Ecto neural progenitor cell (in vitro differentiated cells): ENCODE measurements at regions not wholly inside any gene's neighbourhood (a gene's known extent, or its start where the extent isn't known, plus 50 kb on each side); places are given as distances from the start of the nearest gene placed in this dataset.
A peak's percentile ranks its signal among the peaks of the same experiment; 100 is the strongest.
"Not testable (repeated sequence)": the region's sequence is repeated elsewhere in the genome, so short reads cannot be mapped to it uniquely, and the experiment has no call there.

Experiments
- DNase-seq: peaks from one replicate; pipeline ENCODE4 v3.0.0-alpha.2; 2018; ENCODE audit warnings: low spot score

GRCh38 chr16:87132361-87133014 is 184.7 kb downstream of the C16orf95 start:
- DNase-seq: peak; percentile 79

GRCh38 chr16:87133112-87133850 is 183.9 kb downstream of the C16orf95 start:
- DNase-seq: no peak

GRCh38 chr16:87133966-87134627 is 183.1 kb downstream of the C16orf95 start:
- DNase-seq: no peak

- DNase-seq: no peak
Measured at GRCh38 chr16:87134628-87134995, 182.6 kb downstream of the C16orf95 start.

GRCh38 chr16:87135246-87136030 is 181.8 kb downstream of the C16orf95 start:
- DNase-seq: no peak

- DNase-seq: no peak
Measured at GRCh38 chr16:87138316-87138715, 178.9 kb downstream of the C16orf95 start.

GRCh38 chr16:87138738-87139267 is 178.4 kb downstream of the C16orf95 start:
- DNase-seq: no peak

- no peak for DNase-seq
Measured at GRCh38 chr16:87140211-87141200, 176.7 kb downstream of the C16orf95 start.

GRCh38 chr16:87141402-87141801 is 175.8 kb downstream of the C16orf95 start:
- DNase-seq: no peak

- no peak for DNase-seq
Measured at GRCh38 chr16:87143661-87144121, 173.5 kb downstream of the C16orf95 start.

GRCh38 chr16:87144232-87144631 is 173.0 kb downstream of the C16orf95 start:
- DNase-seq: no peak

GRCh38 chr16:87145181-87146176 is 171.7 kb downstream of the C16orf95 start:
- no peak for DNase-seq

- no peak for DNase-seq
Measured at GRCh38 chr16:87146676-87147075, 170.5 kb downstream of the C16orf95 start.

- DNase-seq: no peak
Measured at GRCh38 chr16:87149051-87149450, 168.1 kb downstream of the C16orf95 start.

- no peak for DNase-seq
Measured at GRCh38 chr16:87150262-87150661, 166.9 kb downstream of the C16orf95 start.

- DNase-seq: no peak
Measured at GRCh38 chr16:87150681-87151280, 166.4 kb downstream of the C16orf95 start.

- no peak for DNase-seq
Measured at GRCh38 chr16:87152221-87152755, 164.9 kb downstream of the C16orf95 start.

- DNase-seq: no peak
Measured at GRCh38 chr16:87153326-87153725, 163.9 kb downstream of the C16orf95 start.

GRCh38 chr16:87155315-87155714 is 161.9 kb downstream of the C16orf95 start:
- DNase-seq: not testable (repeated sequence)
